BE2C (cell line): ENCODE measurements at regions not wholly inside any gene's neighbourhood (a gene's known extent, or its start where the extent isn't known, plus 50 kb on each side); places are given as distances from the start of the nearest gene placed in this dataset.

ENCODE experiments used
- DNase-seq: peaks from one replicate; pipeline ENCODE4 v3.0.0-alpha.2; 2020
- H3K27me3 ChIP-seq: fragments of 250-450 bp; sonication (Bioruptor Pico); 2 replicates; pipeline ENCODE4 v1.5.1; 2020; ENCODE audit warnings: mild to moderate bottlenecking
- H3K36me3 ChIP-seq: fragments of 250-450 bp; sonication (Bioruptor Pico); 2 replicates; pipeline ENCODE4 v1.5.1; 2020; ENCODE audit warnings: mild to moderate bottlenecking
- H3K4me1 ChIP-seq: fragments of 250-450 bp; sonication (Bioruptor Pico); 2 replicates; pipeline ENCODE4 v1.5.1; 2020
- H3K4me3 ChIP-seq: 2 replicates; pipeline ENCODE4 v1.5.1; 2011; ENCODE audit warnings: low read depth, low read length
- H3K9me3 ChIP-seq: fragments of 250-450 bp; sonication (Bioruptor Pico); 2 replicates; pipeline ENCODE4 v1.5.1; 2020
- TF ChIP-seq, protein P1 (sequence below): IDR thresholded peaks from 2 replicates; pipeline ENCODE4 v1.5.1; 2012; ENCODE audit warnings: mild to moderate bottlenecking, low read depth, low read length

DNA sequence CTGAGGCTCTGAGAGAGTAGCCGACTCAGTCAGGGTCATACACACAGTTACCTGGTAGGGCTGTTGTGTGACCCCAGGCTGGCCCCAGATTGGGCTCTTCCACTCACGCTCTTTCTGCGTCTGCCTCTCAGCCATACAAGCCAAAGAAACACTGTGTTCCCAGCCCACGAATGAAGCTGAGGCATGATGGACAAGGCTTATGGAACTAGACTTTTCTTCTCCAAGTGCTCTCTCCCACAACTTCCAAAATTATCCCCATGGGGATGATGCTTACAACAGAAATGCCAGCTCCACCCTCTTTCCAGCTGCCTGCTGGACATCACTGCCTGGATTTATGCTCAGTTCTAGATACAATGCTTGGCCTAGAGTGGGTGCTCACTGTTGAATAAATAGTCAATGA, 102.8 kb upstream of the JUN start:
- no peaks in the 10 kb centered on the region for H3K9me3 ChIP-seq
- no peaks in the 10 kb centered on the region for H3K36me3 ChIP-seq
- no peaks in the 10 kb centered on the region for H3K4me1 ChIP-seq
- TF ChIP-seq, protein P1, sequence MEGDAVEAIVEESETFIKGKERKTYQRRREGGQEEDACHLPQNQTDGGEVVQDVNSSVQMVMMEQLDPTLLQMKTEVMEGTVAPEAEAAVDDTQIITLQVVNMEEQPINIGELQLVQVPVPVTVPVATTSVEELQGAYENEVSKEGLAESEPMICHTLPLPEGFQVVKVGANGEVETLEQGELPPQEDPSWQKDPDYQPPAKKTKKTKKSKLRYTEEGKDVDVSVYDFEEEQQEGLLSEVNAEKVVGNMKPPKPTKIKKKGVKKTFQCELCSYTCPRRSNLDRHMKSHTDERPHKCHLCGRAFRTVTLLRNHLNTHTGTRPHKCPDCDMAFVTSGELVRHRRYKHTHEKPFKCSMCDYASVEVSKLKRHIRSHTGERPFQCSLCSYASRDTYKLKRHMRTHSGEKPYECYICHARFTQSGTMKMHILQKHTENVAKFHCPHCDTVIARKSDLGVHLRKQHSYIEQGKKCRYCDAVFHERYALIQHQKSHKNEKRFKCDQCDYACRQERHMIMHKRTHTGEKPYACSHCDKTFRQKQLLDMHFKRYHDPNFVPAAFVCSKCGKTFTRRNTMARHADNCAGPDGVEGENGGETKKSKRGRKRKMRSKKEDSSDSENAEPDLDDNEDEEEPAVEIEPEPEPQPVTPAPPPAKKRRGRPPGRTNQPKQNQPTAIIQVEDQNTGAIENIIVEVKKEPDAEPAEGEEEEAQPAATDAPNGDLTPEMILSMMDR, result no peak
- no peak for DNase-seq
- no peaks in the 10 kb centered on the region for H3K27me3 ChIP-seq
- no peak overlapping the region for H3K4me3 ChIP-seq

DNA sequence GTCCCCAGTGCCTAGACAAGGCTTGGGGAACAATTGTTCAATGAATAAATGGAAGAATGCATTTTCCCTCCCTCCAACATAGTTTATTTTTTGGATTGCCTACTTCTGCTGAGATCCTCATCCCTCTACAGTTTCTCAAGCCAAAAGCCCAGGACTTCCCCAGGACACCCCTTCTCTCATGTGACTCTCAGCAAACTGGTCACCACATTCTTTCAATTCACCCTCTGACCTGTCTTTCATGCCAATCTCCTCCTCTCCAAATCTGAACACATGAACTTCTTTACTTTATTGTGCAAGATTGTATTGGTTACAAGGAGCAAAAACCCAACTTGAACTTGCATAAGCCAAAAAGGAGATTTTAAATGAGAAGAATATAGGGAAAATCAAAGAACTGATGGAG, 103.2 kb upstream of the JUN start:
- Histone ChIP-seq H3K27me3 (no peaks in the 10 kb centered on the region), H3K36me3 (no peaks in the 10 kb centered on the region), H3K4me3 (no peak overlapping the region), H3K9me3 (no peaks in the 10 kb centered on the region), H3K4me1 (no peaks in the 10 kb centered on the region)
- TF ChIP-seq, protein P1, result no peak
- DNase-seq, result no peak

DNA sequence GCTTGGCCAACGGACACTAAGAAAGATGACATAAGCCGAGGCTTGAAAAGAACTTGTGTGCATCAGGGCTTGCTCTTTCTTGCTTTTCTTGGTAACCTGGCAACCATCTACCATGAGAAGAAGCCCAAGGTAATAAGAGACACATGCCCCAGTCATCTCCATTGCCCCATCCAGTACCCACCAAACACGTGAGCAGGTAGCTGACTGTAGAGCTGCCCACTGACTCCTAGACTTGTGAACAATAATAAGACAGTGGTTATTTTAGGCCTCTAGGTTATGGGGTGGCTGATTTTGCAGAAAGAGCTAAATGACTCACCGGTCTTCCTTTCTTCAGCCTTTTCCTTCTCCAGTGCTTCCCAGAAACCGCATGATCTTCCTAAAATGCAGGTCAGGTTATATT, 105.0 kb upstream of the JUN start:
- Histone ChIP-seq H3K9me3 (no peaks in the 10 kb centered on the region), H3K4me3 (no peak overlapping the region), H3K27me3 (no peaks in the 10 kb centered on the region), H3K36me3 (no peaks in the 10 kb centered on the region), H3K4me1 (no peaks in the 10 kb centered on the region)
- no peak for DNase-seq
- TF ChIP-seq, protein P1, result no peak

DNA sequence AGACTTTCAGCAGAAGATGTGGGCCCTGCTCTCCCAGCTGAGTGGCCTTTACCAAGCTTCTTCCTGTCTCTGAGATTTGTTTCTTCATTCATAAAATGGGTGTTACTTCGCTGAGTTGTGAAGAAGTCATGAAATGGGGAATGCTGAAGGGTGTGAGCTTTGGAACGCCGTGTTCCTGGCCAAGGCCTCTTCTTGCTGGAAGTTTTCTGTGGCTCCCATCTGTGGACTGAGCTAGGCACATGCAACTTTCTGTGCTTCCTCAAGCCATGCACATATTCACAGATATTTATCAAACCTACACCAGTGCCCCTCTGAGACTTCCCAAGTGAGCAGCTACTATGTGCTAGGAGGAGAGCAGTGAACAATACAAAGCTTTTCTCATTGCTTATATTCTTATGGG, 106.3 kb upstream of the JUN start:
- no peaks in the 10 kb centered on the region for H3K9me3 ChIP-seq
- no peak for DNase-seq
- H3K4me3 ChIP-seq, result no peak overlapping the region
- no peaks in the 10 kb centered on the region for H3K4me1 ChIP-seq
- TF ChIP-seq, protein P1, result no peak
- H3K27me3 ChIP-seq, result no peaks in the 10 kb centered on the region
- H3K36me3 ChIP-seq, result no peaks in the 10 kb centered on the region

DNA sequence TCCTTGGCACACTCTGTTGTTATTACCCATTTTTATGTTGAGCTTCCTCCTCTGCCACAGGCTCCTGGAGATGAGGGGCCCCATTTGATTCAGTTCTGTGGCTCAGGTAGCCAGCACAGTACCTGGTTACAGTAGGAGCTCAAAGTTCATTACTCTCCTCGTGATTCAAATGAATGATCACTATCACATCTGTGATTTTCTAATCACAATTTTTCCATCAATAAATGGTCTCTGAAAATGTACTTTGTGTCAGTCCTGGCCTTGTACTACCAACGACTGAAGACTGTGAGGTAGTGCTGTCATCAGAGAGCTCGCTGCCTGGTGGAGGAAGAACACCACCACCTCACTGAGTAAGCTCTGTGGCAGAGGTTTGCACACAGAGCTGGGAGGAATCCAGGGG, 106.8 kb upstream of the JUN start:
- TF ChIP-seq, protein P1, result no peak
- no peak for DNase-seq
- Histone ChIP-seq H3K9me3 (no peaks in the 10 kb centered on the region), H3K36me3 (no peaks in the 10 kb centered on the region), H3K4me3 (no peak overlapping the region), H3K4me1 (no peaks in the 10 kb centered on the region), H3K27me3 (no peaks in the 10 kb centered on the region)

DNA sequence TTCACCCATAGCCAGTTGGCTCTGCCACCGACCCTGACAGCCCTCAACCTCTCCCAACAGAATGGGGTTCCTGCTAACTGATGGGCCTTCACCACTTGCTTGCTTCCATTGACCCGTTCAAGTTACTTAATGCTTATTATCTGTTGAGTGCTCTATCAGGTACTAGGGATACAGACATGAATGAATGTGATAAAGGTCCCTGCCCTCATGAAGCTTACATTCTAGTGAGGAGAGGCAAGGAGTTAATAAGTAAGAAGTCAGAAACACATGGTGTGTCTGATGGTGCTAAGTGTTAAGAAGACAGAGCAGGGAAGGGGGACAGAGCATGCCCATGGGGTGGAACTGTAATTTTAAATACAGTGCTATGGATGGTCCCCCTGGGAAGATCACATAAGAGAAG, 107.5 kb upstream of the JUN start:
- Histone ChIP-seq H3K9me3 (no peaks in the 10 kb centered on the region), H3K4me3 (no peak overlapping the region), H3K36me3 (no peaks in the 10 kb centered on the region), H3K27me3 (no peaks in the 10 kb centered on the region), H3K4me1 (no peaks in the 10 kb centered on the region)
- TF ChIP-seq, protein P1, result no peak
- DNase-seq, result no peak
